IMR-90 (cell line): ENCODE measurements at regions not wholly inside any gene's neighbourhood (a gene's known extent, or its start where the extent isn't known, plus 50 kb on each side); places are given as distances from the start of the nearest gene placed in this dataset.

ENCODE experiments used
- CTCF ChIP-seq: conservative IDR thresholded peaks from 2 replicates; pipeline ENCODE4 v1.5.1; 2012; ENCODE audit warnings: mild to moderate bottlenecking, low read depth, low read length, improper control_type of control experiment
- RAD21 ChIP-seq: IDR thresholded peaks from 2 replicates; pipeline ENCODE4 v1.6.1; 2012; ENCODE audit warnings: low read length, improper control_type of control experiment

- no peak for TF ChIP-seq CTCF
- TF ChIP-seq RAD21: no peak
Observed at GRCh38 chr16:9497750-9498149, 406.3 kb downstream of the HAPSTR1 start.
